Coronary artery (tissue), 2 donors: ENCODE measurements at regions not wholly inside any gene's neighbourhood (a gene's known extent, or its start where the extent isn't known, plus 50 kb on each side); places are given as distances from the start of the nearest gene placed in this dataset.
A peak's percentile ranks its signal among the peaks of the same experiment; 100 is the strongest.

Experiments
- DNase-seq: peaks from one replicate; pipeline ENCODE4 v3.0.0-alpha.2; 2017; ENCODE audit warnings: low spot score
- H3K27ac ChIP-seq, 2 donors: fragments of 200-600 bp; sonication (generic); one replicate each; pipeline ENCODE4 v1.5.1; 2016 to 2019
- H3K4me3 ChIP-seq: fragments of 200-600 bp; sonication (generic); 2 replicates; pipeline ENCODE4 v1.5.1; 2016; ENCODE audit warnings: mild to moderate bottlenecking, moderate library complexity
- CTCF ChIP-seq: fragments of 200-600 bp; sonication (generic); IDR thresholded peaks from one replicate; pipeline ENCODE4 v1.5.1; 2019; ENCODE audit warnings: antibody characterized with exemption

GRCh38 chr11:134768463-134768862 is 356.4 kb upstream of the B3GAT1 start:
- DNase-seq: no peak
- H3K4me3 ChIP-seq: no peak overlapping the region
- H3K27ac ChIP-seq: no peak overlapping the region
- no peak for TF ChIP-seq CTCF

- no peak for TF ChIP-seq CTCF
- DNase-seq: no peak
- H3K4me3 ChIP-seq: no peak overlapping the region
- H3K27ac ChIP-seq: no peak overlapping the region
Observed at GRCh38 chr11:134765565-134765964, 353.5 kb upstream of the B3GAT1 start.

- TF ChIP-seq CTCF: no peak
- no peak for DNase-seq
- H3K4me3 ChIP-seq: no peak overlapping the region
- H3K27ac ChIP-seq: no peak overlapping the region
Observed at GRCh38 chr11:134764966-134765365, 352.9 kb upstream of the B3GAT1 start.

- no peak overlapping the region for H3K27ac ChIP-seq
Observed at GRCh38 chr11:134764367-134764766, 352.3 kb upstream of the B3GAT1 start.

GRCh38 chr11:134763030-134763388 is 351.0 kb upstream of the B3GAT1 start:
- Histone ChIP-seq H3K4me3 (no peak overlapping the region), H3K27ac (no peak overlapping the region)
- TF ChIP-seq CTCF: no peak
- DNase-seq: no peak

More at GRCh38 chr11:134764367-134764766, 352.3 kb upstream of the B3GAT1 start:
- H3K4me3 ChIP-seq: no peak overlapping the region
- DNase-seq: no peak
- TF ChIP-seq CTCF: no peak

- Histone ChIP-seq H3K27ac (no peak overlapping the region), H3K4me3 (no peak overlapping the region)
- peak; percentile 40 for DNase-seq
- no peak for TF ChIP-seq CTCF
Observed at GRCh38 chr11:134762248-134763029, 350.4 kb upstream of the B3GAT1 start.

- no peak for DNase-seq
- Histone ChIP-seq H3K4me3 (no peak overlapping the region), H3K27ac (no peak overlapping the region)
- TF ChIP-seq CTCF: no peak
Observed at GRCh38 chr11:134761926-134762247, 349.8 kb upstream of the B3GAT1 start.
